ENCODE measurements at regions not wholly inside any gene's neighbourhood (a gene's known extent, or its start where the extent isn't known, plus 50 kb on each side); places are given as distances from the start of the nearest gene placed in this dataset.

GRCh38 chr13:19090495-19090894 is 91.1 kb downstream of the TUBA3C start:
- H3K27ac Mint-ChIP-seq = no peak overlapping the region
- peaks cover 9% of the 10 kb centered on the region for H3K27me3 Mint-ChIP-seq (ENCODE audit: insufficient read depth, low read depth, poor library complexity)
- TF ChIP-seq CREB1 (CRISPR knock-in tag; IDR thresholded peaks at IDR 0.05; ENCODE audit: low read depth) = no peak
- Histone ChIP-seq H3F3A (replicated peaks; ENCODE audit: low read depth) (no peaks in the 10 kb centered on the region), H3K79me2 (replicated peaks; ENCODE audit: insufficient read depth) (no peaks in the 10 kb centered on the region), H3K27me3 (ENCODE audit: insufficient read depth) (no peaks in the 10 kb centered on the region), H2AFZ (no peak overlapping the region), H3K4me3 (no peak overlapping the region), H3K4me2 (no peak overlapping the region), H3K4me1 (ENCODE audit: insufficient read depth) (no peaks in the 10 kb centered on the region), H3K27ac (ENCODE audit: low read depth) (no peak overlapping the region), H4K20me1 (replicated peaks; ENCODE audit: insufficient read depth) (no peaks in the 10 kb centered on the region), H3K36me3 (ENCODE audit: insufficient read depth) (peaks cover 8% of the 10 kb centered on the region; the same call in 1 of the 2 replicates), H3K9me2 (ENCODE audit: insufficient read depth) (no peaks in the 10 kb centered on the region)
- DNase-seq (ENCODE audit: low spot score) (no peak), ATAC-seq (no peak)
- no peak overlapping the region for H3K4me3 Mint-ChIP-seq
- no peaks in the 10 kb centered on the region for H3K4me1 Mint-ChIP-seq
- H3K36me3 Mint-ChIP-seq (ENCODE audit: low read depth) = peaks cover 44% of the 10 kb centered on the region
- peaks cover 96% of the 10 kb centered on the region for H3K9me3 Mint-ChIP-seq

GRCh38 chr13:19089315-19089714 is 92.3 kb downstream of the TUBA3C start:
- H3K9me3 Mint-ChIP-seq = peaks cover 97% of the 10 kb centered on the region
- H3K4me2 ChIP-seq = no peak overlapping the region
- TF ChIP-seq POLR2AphosphoS5 (IDR thresholded peaks at IDR 0.05; ENCODE audit: low read depth) (no peak), CTCF (conservative IDR thresholded peaks at IDR 0.05; ENCODE audit: low read depth in 2 of 2) (no peak), ZNF462 (CRISPR knock-in tag; IDR thresholded peaks at IDR 0.05) (no peak), ETS1 (IDR thresholded peaks at IDR 0.05) (no peak), CREB1 (CRISPR knock-in tag; IDR thresholded peaks at IDR 0.05; ENCODE audit: low read depth) (no peak), ZNF114 (CRISPR knock-in tag; IDR thresholded peaks at IDR 0.05) (no peak), EZH2phosphoT487 (IDR thresholded peaks at IDR 0.05; ENCODE audit: unreplicated experiment) (no peak), ZNF331 (CRISPR knock-in tag; IDR thresholded peaks at IDR 0.05; ENCODE audit: low read depth) (no peak), EZH2 (IDR thresholded peaks at IDR 0.05; ENCODE audit: low read depth, unreplicated experiment) (no peak), REST (IDR thresholded peaks at IDR 0.05; ENCODE audit: unreplicated experiment) (no peak)

More at GRCh38 chr13:19089315-19089714, 92.3 kb downstream of the TUBA3C start:
- Histone ChIP-seq H2AFZ (no peak overlapping the region), H3K27me3 (ENCODE audit: insufficient read depth) (no peaks in the 10 kb centered on the region), H3K79me2 (replicated peaks; ENCODE audit: insufficient read depth) (no peaks in the 10 kb centered on the region), H3F3A (replicated peaks; ENCODE audit: low read depth) (no peaks in the 10 kb centered on the region), H3K4me1 (ENCODE audit: insufficient read depth) (no peaks in the 10 kb centered on the region), H3K27ac (ENCODE audit: low read depth) (no peak overlapping the region), H3K36me3 (ENCODE audit: insufficient read depth) (peaks cover 8% of the 10 kb centered on the region; the same call in 1 of the 2 replicates), H4K20me1 (replicated peaks; ENCODE audit: insufficient read depth) (no peaks in the 10 kb centered on the region), H3K9me2 (ENCODE audit: insufficient read depth) (no peaks in the 10 kb centered on the region), H3K4me3 (no peak overlapping the region)
- Mint-ChIP-seq H3K4me3 (no peak overlapping the region), H3K27me3 (ENCODE audit: insufficient read depth, low read depth, poor library complexity) (peaks cover 14% of the 10 kb centered on the region), H3K36me3 (ENCODE audit: low read depth) (peaks cover 51% of the 10 kb centered on the region), H3K4me1 (no peaks in the 10 kb centered on the region), H3K27ac (no peak overlapping the region)
- ATAC-seq (no peak), DNase-seq (ENCODE audit: low spot score) (no peak)

Data from GM23338 (cell line).